ENCODE measurements at regions not wholly inside any gene's neighbourhood (a gene's known extent, or its start where the extent isn't known, plus 50 kb on each side); places are given as distances from the start of the nearest gene placed in this dataset.

- no peak for TF ChIP-seq CTCF (IDR thresholded peaks at IDR 0.05)
- no peak for TF ChIP-seq POLR2A (IDR thresholded peaks at IDR 0.05)
- no peak for TF ChIP-seq POLR2AphosphoS5 (IDR thresholded peaks at IDR 0.05)
Observed at GRCh38 chr4:43458293-43458692, 565.8 kb downstream of the GRXCR1 start.
